ENCODE measurements at regions not wholly inside any gene's neighbourhood (a gene's known extent, or its start where the extent isn't known, plus 50 kb on each side); places are given as distances from the start of the nearest gene placed in this dataset.
A peak's percentile ranks its signal among the peaks of the same experiment; 100 is the strongest.

GRCh38 chr9:85283421-85283820 is 458.3 kb downstream of the AGTPBP1 start:
- intact Hi-C loops (cut with DNase I), result no loop called here

GRCh38 chr9:85278769-85279168 is 463.0 kb downstream of the AGTPBP1 start:
- DNase-seq, result no peak
- intact Hi-C loops (cut with DNase I), result no loop called here

More at GRCh38 chr9:85283421-85283820, 458.3 kb downstream of the AGTPBP1 start:
- no peak for DNase-seq

- intact Hi-C loops (cut with DNase I), result no loop called here
- no peak for DNase-seq
Measured at GRCh38 chr9:85276741-85277140, 465.0 kb downstream of the AGTPBP1 start.

GRCh38 chr9:85269811-85270210 is 471.9 kb downstream of the AGTPBP1 start:
- intact Hi-C loops (cut with DNase I), result no loop called here
- no peak for DNase-seq

- DNase-seq, result no peak
- intact Hi-C loops (cut with DNase I), result no loop called here
Measured at GRCh38 chr9:85268131-85268530, 473.6 kb downstream of the AGTPBP1 start.

GRCh38 chr9:85264695-85265094 is 477.1 kb downstream of the AGTPBP1 start:
- intact Hi-C loops (cut with DNase I), result no loop called here
- DNase-seq, result no peak

GRCh38 chr9:85263288-85263687 is 478.5 kb downstream of the AGTPBP1 start:
- DNase-seq, result no peak
- intact Hi-C loops (cut with DNase I), result no loop called here

GRCh38 chr9:85262333-85262732 is 479.4 kb downstream of the AGTPBP1 start:
- intact Hi-C loops (cut with DNase I), result no loop called here
- no peak for DNase-seq

GRCh38 chr9:85260275-85260845 is 481.4 kb downstream of the AGTPBP1 start:
- DNase-seq, result no peak
- intact Hi-C loops (cut with DNase I), result no loop called here

GRCh38 chr9:85258823-85259370 is 482.9 kb downstream of the AGTPBP1 start:
- intact Hi-C loops (cut with DNase I), result loop anchor here (5.0 kb wide), 1 partner anchor 592 kb away; the partner anchor contains the start of gene NTRK2
- peak; percentile 62 to 92 (median 83) for DNase-seq

GRCh38 chr9:85258236-85258635 is 483.5 kb downstream of the AGTPBP1 start:
- intact Hi-C loops (cut with DNase I), result loop anchor here (5.0 kb wide), 1 partner anchor 591 kb away; the partner anchor contains the start of gene NTRK2
- DNase-seq, result no peak

- no peak for DNase-seq
- intact Hi-C loops (cut with DNase I), result no loop called here
Measured at GRCh38 chr9:85249313-85249621, 492.5 kb downstream of the AGTPBP1 start.

- DNase-seq, result no peak
Measured at GRCh38 chr9:85248514-85249312, 493.0 kb downstream of the AGTPBP1 start.

GRCh38 chr9:85246541-85246940 is 495.2 kb downstream of the AGTPBP1 start:
- intact Hi-C loops (cut with DNase I), result no loop called here
- no peak for DNase-seq

More at GRCh38 chr9:85248514-85249312, 493.0 kb downstream of the AGTPBP1 start:
- intact Hi-C loops (cut with DNase I), result no loop called here

GRCh38 chr9:85244856-85245255 is 496.9 kb downstream of the AGTPBP1 start:
- no peak for DNase-seq
- intact Hi-C loops (cut with DNase I), result no loop called here

- DNase-seq, result no peak
- intact Hi-C loops (cut with DNase I), result no loop called here
Measured at GRCh38 chr9:85243977-85244376, 497.8 kb downstream of the AGTPBP1 start.

- DNase-seq, result no peak
- intact Hi-C loops (cut with DNase I), result no loop called here
Measured at GRCh38 chr9:85237478-85237877, 504.3 kb downstream of the AGTPBP1 start.

GRCh38 chr9:85230081-85230480 is 511.7 kb downstream of the AGTPBP1 start:
- DNase-seq, result no peak
- intact Hi-C loops (cut with DNase I), result no loop called here

- DNase-seq, result no peak
- intact Hi-C loops (cut with DNase I), result no loop called here
Measured at GRCh38 chr9:85228111-85228855, 513.5 kb downstream of the AGTPBP1 start.

- DNase-seq, result no peak
- intact Hi-C loops (cut with DNase I), result no loop called here
Measured at GRCh38 chr9:85225180-85225579, 516.6 kb downstream of the AGTPBP1 start.

All from head of caudate nucleus (tissue), 42 donors.